CD8-positive, alpha-beta memory T cell (primary cell): ENCODE measurements at regions not wholly inside any gene's neighbourhood (a gene's known extent, or its start where the extent isn't known, plus 50 kb on each side); places are given as distances from the start of the nearest gene placed in this dataset.
A peak's percentile ranks its signal among the peaks of the same experiment; 100 is the strongest.

Experiments used
- CTCF ChIA-PET: fragments of 350-600 bp; sonication (Branson Sonifier 250); formaldehyde crosslinking; loops from one replicate; lab custom pipeline; 2021; ENCODE audit warnings: antibody characterized with exemption; lab: Charles Lee
- POLR2A ChIA-PET: fragments of 350-600 bp; sonication (Branson Sonifier 250); formaldehyde crosslinking; loops from one replicate; lab custom pipeline; 2021; ENCODE audit warnings: antibody characterized with exemption; lab: Charles Lee
- DNase-seq, 5 donors: peaks; one replicate each; pipeline versions ENCODE4 v3.0.0 to v3.0.0-alpha.2; 2020 to 2022; ENCODE audit warnings: mixed read lengths in 1 of 5
- H3K27ac ChIP-seq: one replicate; pipeline ENCODE4 v1.7.0; 2013; ENCODE audit warnings: low read depth, mild to moderate bottlenecking, low read length, moderate library complexity
- H3K27me3 ChIP-seq: 2 replicates; pipeline ENCODE4 v1.7.0; 2013; ENCODE audit warnings: low read length, mild to moderate bottlenecking; ENCODE audit not compliant: insufficient read depth, poor library complexity, severe bottlenecking
- H3K36me3 ChIP-seq: 2 replicates; pipeline ENCODE4 v1.7.0; 2013; ENCODE audit warnings: mild to moderate bottlenecking, low read length, moderate library complexity; ENCODE audit not compliant: insufficient read depth
- H3K4me1 ChIP-seq: 2 replicates; pipeline ENCODE4 v1.7.0; 2013; ENCODE audit warnings: mild to moderate bottlenecking, low read length, moderate library complexity; ENCODE audit not compliant: insufficient read depth
- H3K4me3 ChIP-seq: 2 replicates; pipeline ENCODE4 v1.7.0; 2013; ENCODE audit warnings: mild to moderate bottlenecking, low read length
- H3K9me3 ChIP-seq: 2 replicates; pipeline ENCODE4 v1.7.0; 2013; ENCODE audit warnings: mild to moderate bottlenecking, low read length
- H3K27ac Mint-ChIP-seq, 8 donors: one replicate each; pipeline ENCODE4 v1.8.0; 2020 to 2021; ENCODE audit warnings: mixed read lengths in 8 of 8, mild to moderate bottlenecking in 6 of 8, inconsistent platforms in 3 of 8, moderate library complexity in 3 of 8
- H3K27me3 Mint-ChIP-seq, 2 donors: one replicate each; pipeline ENCODE4 v1.8.0; 2020 to 2021; ENCODE audit warnings: mixed read lengths in 2 of 2, mild to moderate bottlenecking in 1 of 2, moderate library complexity in 1 of 2
- H3K36me3 Mint-ChIP-seq, 3 donors: one replicate each; pipeline ENCODE4 v1.8.0; 2020 to 2021; ENCODE audit warnings: mixed read lengths in 3 of 3, inconsistent platforms in 1 of 3, mild to moderate bottlenecking in 1 of 3
- H3K4me1 Mint-ChIP-seq, 3 donors: one replicate each; pipeline ENCODE4 v1.8.0; 2020 to 2021; ENCODE audit warnings: mixed read lengths in 3 of 3, inconsistent platforms in 1 of 3, mild to moderate bottlenecking in 1 of 3
- H3K4me3 Mint-ChIP-seq, 7 donors: one replicate each; pipeline ENCODE4 v1.8.0; 2020 to 2021; ENCODE audit warnings: mixed read lengths in 7 of 7, mild to moderate bottlenecking in 6 of 7, moderate library complexity in 4 of 7, inconsistent platforms in 2 of 7
- H3K9me3 Mint-ChIP-seq, 5 donors: one replicate each; pipeline ENCODE4 v1.8.0; 2020 to 2022; ENCODE audit warnings: mixed read lengths in 5 of 5, mild to moderate bottlenecking in 3 of 5, moderate library complexity in 2 of 5, inconsistent platforms in 1 of 5

- DNase-seq, result no peak
- Mint-ChIP-seq H3K4me1 (no peaks in the 10 kb centered on the region), H3K9me3 (peaks cover 0 to 16% (median 4%) of the 10 kb centered on the region in 5 donors), H3K4me3 (no peak overlapping the region), H3K27ac (no peak overlapping the region), H3K36me3 (no peaks in the 10 kb centered on the region), H3K27me3 (no peaks in the 10 kb centered on the region)
- Histone ChIP-seq H3K27me3 (no peaks in the 10 kb centered on the region), H3K9me3 (no peaks in the 10 kb centered on the region), H3K4me3 (no peak overlapping the region), H3K27ac (no peak overlapping the region), H3K36me3 (no peaks in the 10 kb centered on the region), H3K4me1 (no peaks in the 10 kb centered on the region)
- ChIA-PET CTCF (no interaction called here), POLR2A (no interaction called here)
These were observed 367.2 kb upstream of the KCNH7 start for GRCh38 chr2:163205589-163206254.

GRCh38 chr2:163200741-163201140, 362.2 kb upstream of the KCNH7 start:
- POLR2A ChIA-PET, result no interaction called here
- H3K27me3 ChIP-seq, result no peaks in the 10 kb centered on the region
- CTCF ChIA-PET, result no interaction called here

GRCh38 chr2:163198972-163199371, 360.4 kb upstream of the KCNH7 start:
- POLR2A ChIA-PET, result no interaction called here
- CTCF ChIA-PET, result no interaction called here
- Histone ChIP-seq H3K9me3 (no peaks in the 10 kb centered on the region), H3K36me3 (no peaks in the 10 kb centered on the region), H3K27me3 (no peaks in the 10 kb centered on the region), H3K4me1 (no peaks in the 10 kb centered on the region), H3K4me3 (no peak overlapping the region), H3K27ac (no peak overlapping the region)
- Mint-ChIP-seq H3K4me3 (no peak overlapping the region), H3K27me3 (no peaks in the 10 kb centered on the region), H3K27ac (no peak overlapping the region), H3K36me3 (no peaks in the 10 kb centered on the region), H3K9me3 (peaks cover 0 to 11% (median 4%) of the 10 kb centered on the region in 5 donors), H3K4me1 (no peaks in the 10 kb centered on the region)
- DNase-seq, result no peak

More at GRCh38 chr2:163200741-163201140, 362.2 kb upstream of the KCNH7 start:
- no peak for DNase-seq
- no peak overlapping the region for H3K27ac ChIP-seq
- no peaks in the 10 kb centered on the region for H3K4me1 Mint-ChIP-seq
- peaks cover 0 to 16% (median 4%) of the 10 kb centered on the region in 5 donors for H3K9me3 Mint-ChIP-seq
- H3K4me3 Mint-ChIP-seq, result no peak overlapping the region
- no peaks in the 10 kb centered on the region for H3K9me3 ChIP-seq
- no peak overlapping the region for H3K4me3 ChIP-seq
- H3K27me3 Mint-ChIP-seq, result no peaks in the 10 kb centered on the region
- H3K27ac Mint-ChIP-seq, result no peak overlapping the region
- H3K36me3 Mint-ChIP-seq, result no peaks in the 10 kb centered on the region
- H3K4me1 ChIP-seq, result no peaks in the 10 kb centered on the region
- H3K36me3 ChIP-seq, result no peaks in the 10 kb centered on the region

- no peaks in the 10 kb centered on the region for H3K36me3 Mint-ChIP-seq
- no peaks in the 10 kb centered on the region for H3K27me3 Mint-ChIP-seq
- H3K9me3 Mint-ChIP-seq, result peaks cover 0 to 11% (median 5%) of the 10 kb centered on the region in 5 donors
- no peak overlapping the region for H3K4me3 Mint-ChIP-seq
- Histone ChIP-seq H3K9me3 (no peaks in the 10 kb centered on the region), H3K27me3 (no peaks in the 10 kb centered on the region), H3K36me3 (no peaks in the 10 kb centered on the region), H3K27ac (no peak overlapping the region), H3K4me3 (no peak overlapping the region), H3K4me1 (no peaks in the 10 kb centered on the region)
- CTCF ChIA-PET, result no interaction called here
- POLR2A ChIA-PET, result no interaction called here
- no peak for DNase-seq
- no peak overlapping the region for H3K27ac Mint-ChIP-seq
- no peaks in the 10 kb centered on the region for H3K4me1 Mint-ChIP-seq
These were observed 359.4 kb upstream of the KCNH7 start for GRCh38 chr2:163198007-163198406.

GRCh38 chr2:163191372-163191771, 352.8 kb upstream of the KCNH7 start:
- H3K4me1 Mint-ChIP-seq, result no peaks in the 10 kb centered on the region
- Histone ChIP-seq H3K27ac (no peak overlapping the region), H3K9me3 (no peaks in the 10 kb centered on the region), H3K4me1 (no peaks in the 10 kb centered on the region), H3K4me3 (no peak overlapping the region), H3K36me3 (no peaks in the 10 kb centered on the region), H3K27me3 (no peaks in the 10 kb centered on the region)
- no peak overlapping the region for H3K27ac Mint-ChIP-seq
- H3K36me3 Mint-ChIP-seq, result no peaks in the 10 kb centered on the region
- H3K27me3 Mint-ChIP-seq, result no peaks in the 10 kb centered on the region
- DNase-seq, result no peak
- H3K4me3 Mint-ChIP-seq, result no peak overlapping the region
- H3K9me3 Mint-ChIP-seq, result peaks cover 0 to 14% (median 5%) of the 10 kb centered on the region in 5 donors
- ChIA-PET POLR2A (no interaction called here), CTCF (no interaction called here)

- H3K4me1 Mint-ChIP-seq, result no peaks in the 10 kb centered on the region
- H3K27me3 Mint-ChIP-seq, result no peaks in the 10 kb centered on the region
- no peak overlapping the region for H3K4me3 Mint-ChIP-seq
- Histone ChIP-seq H3K27me3 (no peaks in the 10 kb centered on the region), H3K9me3 (no peaks in the 10 kb centered on the region), H3K27ac (no peak overlapping the region), H3K4me1 (no peaks in the 10 kb centered on the region), H3K4me3 (no peak overlapping the region), H3K36me3 (no peaks in the 10 kb centered on the region)
- H3K9me3 Mint-ChIP-seq, result peaks cover 0 to 8% (median 4%) of the 10 kb centered on the region in 5 donors
- no peak overlapping the region for H3K27ac Mint-ChIP-seq
- no peaks in the 10 kb centered on the region for H3K36me3 Mint-ChIP-seq
- ChIA-PET POLR2A (no interaction called here), CTCF (no interaction called here)
- no peak for DNase-seq
These were observed 349.6 kb upstream of the KCNH7 start for GRCh38 chr2:163187995-163188655.

- H3K36me3 Mint-ChIP-seq, result no peaks in the 10 kb centered on the region
- Histone ChIP-seq H3K9me3 (no peaks in the 10 kb centered on the region), H3K27me3 (no peaks in the 10 kb centered on the region), H3K27ac (no peak overlapping the region), H3K4me1 (no peaks in the 10 kb centered on the region), H3K4me3 (no peak overlapping the region), H3K36me3 (no peaks in the 10 kb centered on the region)
- H3K4me3 Mint-ChIP-seq, result no peak overlapping the region
- ChIA-PET CTCF (no interaction called here), POLR2A (no interaction called here)
- no peaks in the 10 kb centered on the region for H3K4me1 Mint-ChIP-seq
- no peak for DNase-seq
- H3K27me3 Mint-ChIP-seq, result no peaks in the 10 kb centered on the region
- peaks cover 0 to 8% (median 4%) of the 10 kb centered on the region in 5 donors for H3K9me3 Mint-ChIP-seq
- H3K27ac Mint-ChIP-seq, result peak overlapping the region in 1 of 8 donors; percentile 35
These were observed 348.6 kb upstream of the KCNH7 start for GRCh38 chr2:163187119-163187518.

GRCh38 chr2:163185160-163185559, 346.6 kb upstream of the KCNH7 start:
- Mint-ChIP-seq H3K4me3 (no peak overlapping the region), H3K4me1 (no peaks in the 10 kb centered on the region), H3K9me3 (peaks cover 0 to 8% (median 4%) of the 10 kb centered on the region in 5 donors), H3K27me3 (no peaks in the 10 kb centered on the region), H3K36me3 (no peaks in the 10 kb centered on the region), H3K27ac (no peak overlapping the region)
- CTCF ChIA-PET, result no interaction called here
- DNase-seq, result no peak
- POLR2A ChIA-PET, result no interaction called here
- Histone ChIP-seq H3K27ac (no peak overlapping the region), H3K36me3 (no peaks in the 10 kb centered on the region), H3K4me1 (no peaks in the 10 kb centered on the region), H3K4me3 (no peak overlapping the region), H3K27me3 (no peaks in the 10 kb centered on the region), H3K9me3 (no peaks in the 10 kb centered on the region)
